ENCODE measurements at regions not wholly inside any gene's neighbourhood (a gene's known extent, or its start where the extent isn't known, plus 50 kb on each side); places are given as distances from the start of the nearest gene placed in this dataset.

- Mint-ChIP-seq H3K27ac (no peak overlapping the region), H3K4me3 (no peak overlapping the region), H3K9me3 (no peaks in the 10 kb centered on the region), H3K27me3 (peaks cover 5% of the 10 kb centered on the region), H3K4me1 (ENCODE audit: low read depth) (no peaks in the 10 kb centered on the region), H3K36me3 (ENCODE audit: low read depth) (no peaks in the 10 kb centered on the region)
- DNase-seq (no peak), ATAC-seq (no peak)
- no peak for TF ChIP-seq CTCF (IDR thresholded peaks at IDR 0.05)
- ChIA-PET POLR2A (no interaction called here), CTCF (no interaction called here)
- intact Hi-C loops (cut with micrococcal nuclease): loop anchor here (10.0 kb wide), 1 partner anchor 65 kb away; no protein-coding TSS in a partner anchor
These were observed 273.0 kb downstream of the RNF152 start for GRCh38 chr18:61619783-61620182.

GRCh38 chr18:61618816-61619215 is 274.0 kb downstream of the RNF152 start:
- Mint-ChIP-seq H3K27me3 (peaks cover 2% of the 10 kb centered on the region), H3K9me3 (no peaks in the 10 kb centered on the region), H3K27ac (no peak overlapping the region), H3K36me3 (ENCODE audit: low read depth) (no peaks in the 10 kb centered on the region), H3K4me3 (no peak overlapping the region), H3K4me1 (ENCODE audit: low read depth) (no peaks in the 10 kb centered on the region)
- CTCF ChIA-PET: no interaction called here
- intact Hi-C loops (cut with micrococcal nuclease): no loop called here
- DNase-seq: no peak
- no peak for TF ChIP-seq CTCF (IDR thresholded peaks at IDR 0.05)
- POLR2A ChIA-PET: no interaction called here
- no peak for ATAC-seq

- no peaks in the 10 kb centered on the region for H3K36me3 Mint-ChIP-seq (ENCODE audit: low read depth)
- no peaks in the 10 kb centered on the region for H3K9me3 Mint-ChIP-seq
- peaks cover 2% of the 10 kb centered on the region for H3K27me3 Mint-ChIP-seq
- ChIA-PET CTCF (interaction anchor here (1.1 kb wide), 1 partner anchor 18 kb away, joined by 3 read pairs; no protein-coding TSS in a partner anchor), POLR2A (no interaction called here)
- DNase-seq: no peak
- H3K27ac Mint-ChIP-seq: no peak overlapping the region
- TF ChIP-seq CTCF (IDR thresholded peaks at IDR 0.05): no peak
- H3K4me1 Mint-ChIP-seq (ENCODE audit: low read depth): no peaks in the 10 kb centered on the region
- no peak overlapping the region for H3K4me3 Mint-ChIP-seq
- ATAC-seq: no peak
- intact Hi-C loops (cut with micrococcal nuclease): no loop called here
These were observed 276.6 kb downstream of the RNF152 start for GRCh38 chr18:61616111-61616610.

- H3K4me3 Mint-ChIP-seq: no peak overlapping the region
- ChIA-PET POLR2A (no interaction called here), CTCF (interaction anchor here (0.7 kb wide), 1 partner anchor 299 kb away, joined by 3 read pairs; no protein-coding TSS in a partner anchor)
- no peaks in the 10 kb centered on the region for H3K9me3 Mint-ChIP-seq
- no peaks in the 10 kb centered on the region for H3K36me3 Mint-ChIP-seq (ENCODE audit: low read depth)
- TF ChIP-seq CTCF (IDR thresholded peaks at IDR 0.05): no peak
- H3K27me3 Mint-ChIP-seq: peaks cover 9% of the 10 kb centered on the region
- intact Hi-C loops (cut with micrococcal nuclease): no loop called here
- no peak overlapping the region for H3K27ac Mint-ChIP-seq
- ATAC-seq (no peak), DNase-seq (no peak)
- H3K4me1 Mint-ChIP-seq (ENCODE audit: low read depth): no peaks in the 10 kb centered on the region
These were observed 279.3 kb downstream of the CDH20 start for GRCh38 chr18:61612517-61612916.

- DNase-seq (no peak), ATAC-seq (no peak)
- Mint-ChIP-seq H3K4me1 (ENCODE audit: low read depth) (no peaks in the 10 kb centered on the region), H3K36me3 (ENCODE audit: low read depth) (no peaks in the 10 kb centered on the region), H3K27ac (no peak overlapping the region), H3K4me3 (no peak overlapping the region), H3K9me3 (no peaks in the 10 kb centered on the region), H3K27me3 (peaks cover 20% of the 10 kb centered on the region)
- intact Hi-C loops (cut with micrococcal nuclease): no loop called here
- TF ChIP-seq CTCF (IDR thresholded peaks at IDR 0.05): no peak
- POLR2A ChIA-PET: no interaction called here
- CTCF ChIA-PET: interaction anchor here (2.0 kb wide), 1 partner anchor 27 kb away, joined by 9 read pairs; no protein-coding TSS in a partner anchor
These were observed 275.9 kb downstream of the CDH20 start for GRCh38 chr18:61609131-61609530.
